ENCODE measurements at regions not wholly inside any gene's neighbourhood (a gene's known extent, or its start where the extent isn't known, plus 50 kb on each side); places are given as distances from the start of the nearest gene placed in this dataset.

DNA sequence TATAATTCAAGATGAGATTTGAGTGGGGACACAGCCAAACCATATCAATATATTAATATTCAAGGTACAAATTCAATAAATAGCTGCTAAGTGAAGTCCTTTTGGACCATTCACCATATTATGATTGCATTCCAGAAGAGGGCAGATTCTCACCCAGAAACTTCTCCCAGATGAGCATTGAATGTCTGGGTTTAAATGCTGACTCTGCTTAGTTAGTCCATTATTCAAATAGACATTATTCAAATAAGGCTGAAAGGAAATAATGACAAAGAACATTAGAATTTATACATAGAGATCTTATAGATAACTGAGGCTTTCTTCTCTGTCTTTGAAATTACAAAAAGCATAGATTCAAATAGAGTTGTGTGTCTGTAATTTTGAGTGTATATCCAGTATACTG, 579.4 kb upstream of the SLC8A1 start:
- H3K36me3 ChIP-seq (ENCODE audit: control insufficient read depth in 4 of 4, insufficient read depth in 3 of 4, low read depth in 1 of 4, low read length in 3 of 4): no peaks in the 10 kb centered on the region
- TF ChIP-seq FOXA1 (IDR thresholded peaks at IDR 0.05) (no peak), TAF1 (conservative IDR thresholded peaks at IDR 0.05) (no peak)
- no peak for DNase-seq (ENCODE audit: low spot score)

DNA sequence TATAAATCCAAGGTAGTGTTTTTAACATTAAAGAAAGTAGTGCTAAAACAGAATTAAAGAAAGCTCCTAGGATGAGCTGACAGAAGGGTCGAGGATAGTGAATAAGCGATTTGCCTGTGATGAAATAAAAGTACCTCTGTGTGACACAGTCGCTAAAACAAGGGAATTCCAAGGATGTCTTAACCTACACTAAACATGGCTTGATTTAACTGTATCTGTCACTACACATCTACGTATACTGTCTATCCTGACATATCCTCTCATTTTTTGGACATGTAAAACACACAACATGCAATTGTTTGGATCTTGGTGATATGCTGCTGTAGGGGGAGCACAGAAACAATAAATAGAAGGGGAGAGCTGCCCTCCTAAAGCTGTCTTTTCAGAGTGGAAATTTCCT, 580.8 kb upstream of the SLC8A1 start:
- TF ChIP-seq, protein P1, sequence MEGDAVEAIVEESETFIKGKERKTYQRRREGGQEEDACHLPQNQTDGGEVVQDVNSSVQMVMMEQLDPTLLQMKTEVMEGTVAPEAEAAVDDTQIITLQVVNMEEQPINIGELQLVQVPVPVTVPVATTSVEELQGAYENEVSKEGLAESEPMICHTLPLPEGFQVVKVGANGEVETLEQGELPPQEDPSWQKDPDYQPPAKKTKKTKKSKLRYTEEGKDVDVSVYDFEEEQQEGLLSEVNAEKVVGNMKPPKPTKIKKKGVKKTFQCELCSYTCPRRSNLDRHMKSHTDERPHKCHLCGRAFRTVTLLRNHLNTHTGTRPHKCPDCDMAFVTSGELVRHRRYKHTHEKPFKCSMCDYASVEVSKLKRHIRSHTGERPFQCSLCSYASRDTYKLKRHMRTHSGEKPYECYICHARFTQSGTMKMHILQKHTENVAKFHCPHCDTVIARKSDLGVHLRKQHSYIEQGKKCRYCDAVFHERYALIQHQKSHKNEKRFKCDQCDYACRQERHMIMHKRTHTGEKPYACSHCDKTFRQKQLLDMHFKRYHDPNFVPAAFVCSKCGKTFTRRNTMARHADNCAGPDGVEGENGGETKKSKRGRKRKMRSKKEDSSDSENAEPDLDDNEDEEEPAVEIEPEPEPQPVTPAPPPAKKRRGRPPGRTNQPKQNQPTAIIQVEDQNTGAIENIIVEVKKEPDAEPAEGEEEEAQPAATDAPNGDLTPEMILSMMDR (IDR thresholded peaks at IDR 0.05; ENCODE audit: low read depth, low read length, missing input control): no peak
- TF ChIP-seq, protein P2, sequence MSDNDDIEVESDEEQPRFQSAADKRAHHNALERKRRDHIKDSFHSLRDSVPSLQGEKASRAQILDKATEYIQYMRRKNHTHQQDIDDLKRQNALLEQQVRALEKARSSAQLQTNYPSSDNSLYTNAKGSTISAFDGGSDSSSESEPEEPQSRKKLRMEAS (IDR thresholded peaks at IDR 0.05): no peak
- TF ChIP-seq, protein P3, sequence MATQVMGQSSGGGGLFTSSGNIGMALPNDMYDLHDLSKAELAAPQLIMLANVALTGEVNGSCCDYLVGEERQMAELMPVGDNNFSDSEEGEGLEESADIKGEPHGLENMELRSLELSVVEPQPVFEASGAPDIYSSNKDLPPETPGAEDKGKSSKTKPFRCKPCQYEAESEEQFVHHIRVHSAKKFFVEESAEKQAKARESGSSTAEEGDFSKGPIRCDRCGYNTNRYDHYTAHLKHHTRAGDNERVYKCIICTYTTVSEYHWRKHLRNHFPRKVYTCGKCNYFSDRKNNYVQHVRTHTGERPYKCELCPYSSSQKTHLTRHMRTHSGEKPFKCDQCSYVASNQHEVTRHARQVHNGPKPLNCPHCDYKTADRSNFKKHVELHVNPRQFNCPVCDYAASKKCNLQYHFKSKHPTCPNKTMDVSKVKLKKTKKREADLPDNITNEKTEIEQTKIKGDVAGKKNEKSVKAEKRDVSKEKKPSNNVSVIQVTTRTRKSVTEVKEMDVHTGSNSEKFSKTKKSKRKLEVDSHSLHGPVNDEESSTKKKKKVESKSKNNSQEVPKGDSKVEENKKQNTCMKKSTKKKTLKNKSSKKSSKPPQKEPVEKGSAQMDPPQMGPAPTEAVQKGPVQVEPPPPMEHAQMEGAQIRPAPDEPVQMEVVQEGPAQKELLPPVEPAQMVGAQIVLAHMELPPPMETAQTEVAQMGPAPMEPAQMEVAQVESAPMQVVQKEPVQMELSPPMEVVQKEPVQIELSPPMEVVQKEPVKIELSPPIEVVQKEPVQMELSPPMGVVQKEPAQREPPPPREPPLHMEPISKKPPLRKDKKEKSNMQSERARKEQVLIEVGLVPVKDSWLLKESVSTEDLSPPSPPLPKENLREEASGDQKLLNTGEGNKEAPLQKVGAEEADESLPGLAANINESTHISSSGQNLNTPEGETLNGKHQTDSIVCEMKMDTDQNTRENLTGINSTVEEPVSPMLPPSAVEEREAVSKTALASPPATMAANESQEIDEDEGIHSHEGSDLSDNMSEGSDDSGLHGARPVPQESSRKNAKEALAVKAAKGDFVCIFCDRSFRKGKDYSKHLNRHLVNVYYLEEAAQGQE (IDR thresholded peaks at IDR 0.05): no peak
- TF ChIP-seq HNF4G (IDR thresholded peaks at IDR 0.05): no peak
- TF ChIP-seq, protein P4, sequence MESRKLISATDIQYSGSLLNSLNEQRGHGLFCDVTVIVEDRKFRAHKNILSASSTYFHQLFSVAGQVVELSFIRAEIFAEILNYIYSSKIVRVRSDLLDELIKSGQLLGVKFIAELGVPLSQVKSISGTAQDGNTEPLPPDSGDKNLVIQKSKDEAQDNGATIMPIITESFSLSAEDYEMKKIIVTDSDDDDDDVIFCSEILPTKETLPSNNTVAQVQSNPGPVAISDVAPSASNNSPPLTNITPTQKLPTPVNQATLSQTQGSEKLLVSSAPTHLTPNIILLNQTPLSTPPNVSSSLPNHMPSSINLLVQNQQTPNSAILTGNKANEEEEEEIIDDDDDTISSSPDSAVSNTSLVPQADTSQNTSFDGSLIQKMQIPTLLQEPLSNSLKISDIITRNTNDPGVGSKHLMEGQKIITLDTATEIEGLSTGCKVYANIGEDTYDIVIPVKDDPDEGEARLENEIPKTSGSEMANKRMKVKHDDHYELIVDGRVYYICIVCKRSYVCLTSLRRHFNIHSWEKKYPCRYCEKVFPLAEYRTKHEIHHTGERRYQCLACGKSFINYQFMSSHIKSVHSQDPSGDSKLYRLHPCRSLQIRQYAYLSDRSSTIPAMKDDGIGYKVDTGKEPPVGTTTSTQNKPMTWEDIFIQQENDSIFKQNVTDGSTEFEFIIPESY (IDR thresholded peaks at IDR 0.05): no peak
- H3K27me3 ChIP-seq (ENCODE audit: control insufficient read depth in 4 of 4, insufficient read depth in 4 of 4, low read length in 3 of 4): no peaks in the 10 kb centered on the region
- no peaks in the 10 kb centered on the region for H3K4me1 ChIP-seq (ENCODE audit: control insufficient read depth in 4 of 4, insufficient read depth in 4 of 4, low read length in 3 of 4)
- no peaks in the 10 kb centered on the region for H3K9me3 ChIP-seq (ENCODE audit: control insufficient read depth in 4 of 4, low read length in 3 of 4)
- 76% methylated on average over 4 of the region's 4 CpGs for WGBS
- H3K36me3 ChIP-seq (ENCODE audit: control insufficient read depth in 4 of 4, insufficient read depth in 3 of 4, low read depth in 1 of 4, low read length in 3 of 4): no peaks in the 10 kb centered on the region
- no peak overlapping the region for H3K9ac ChIP-seq (ENCODE audit: low read depth in 1 of 2, low read length in 2 of 2)
- no peak for DNase-seq (ENCODE audit: low spot score)
- no peak overlapping the region for H3K27ac ChIP-seq (ENCODE audit: low read depth in 1 of 2, low read length in 2 of 2)
- H3K4me3 ChIP-seq (ENCODE audit: low read depth in 1 of 3, low read length in 3 of 3): no peak overlapping the region

More for the DNA sequence above, 579.4 kb upstream of the SLC8A1 start:
- Histone ChIP-seq H3K4me1 (ENCODE audit: control insufficient read depth in 4 of 4, insufficient read depth in 4 of 4, low read length in 3 of 4) (no peaks in the 10 kb centered on the region), H3K4me3 (ENCODE audit: low read depth in 1 of 3, low read length in 3 of 3) (no peak overlapping the region), H3K27me3 (ENCODE audit: control insufficient read depth in 4 of 4, insufficient read depth in 4 of 4, low read length in 3 of 4) (no peaks in the 10 kb centered on the region), H3K27ac (ENCODE audit: low read depth in 1 of 2, low read length in 2 of 2) (no peak overlapping the region), H3K9me3 (ENCODE audit: control insufficient read depth in 4 of 4, low read length in 3 of 4) (no peaks in the 10 kb centered on the region), H3K9ac (ENCODE audit: low read depth in 1 of 2, low read length in 2 of 2) (no peak overlapping the region)

DNA sequence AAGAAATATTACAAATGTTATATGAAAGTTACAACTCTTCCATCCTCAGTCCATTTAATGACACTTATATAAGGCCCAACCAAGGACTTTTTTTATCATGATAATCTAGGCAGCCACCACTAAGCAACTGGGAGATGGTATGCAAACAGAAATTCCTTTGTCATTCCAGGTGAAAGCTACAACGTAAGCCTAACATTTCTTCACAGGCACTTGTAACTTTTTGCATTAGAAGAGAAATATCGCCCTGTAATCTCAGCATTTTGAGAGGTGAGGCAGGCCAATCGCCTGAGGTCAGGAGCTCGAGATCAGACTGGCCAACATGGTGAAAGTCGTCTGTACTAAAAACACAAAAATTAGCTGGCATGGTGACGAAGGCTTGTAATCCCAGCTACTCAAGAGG, 581.2 kb upstream of the SLC8A1 start:
- Histone ChIP-seq H3K9me3 (ENCODE audit: control insufficient read depth in 4 of 4, low read length in 3 of 4) (no peaks in the 10 kb centered on the region), H3K27ac (ENCODE audit: low read depth in 1 of 2, low read length in 2 of 2) (no peak overlapping the region), H3K4me3 (ENCODE audit: low read depth in 1 of 3, low read length in 3 of 3) (no peak overlapping the region), H3K36me3 (ENCODE audit: control insufficient read depth in 4 of 4, insufficient read depth in 3 of 4, low read depth in 1 of 4, low read length in 3 of 4) (no peaks in the 10 kb centered on the region), H3K9ac (ENCODE audit: low read depth in 1 of 2, low read length in 2 of 2) (no peak overlapping the region), H3K4me1 (ENCODE audit: control insufficient read depth in 4 of 4, insufficient read depth in 4 of 4, low read length in 3 of 4) (no peaks in the 10 kb centered on the region), H3K27me3 (ENCODE audit: control insufficient read depth in 4 of 4, insufficient read depth in 4 of 4, low read length in 3 of 4) (no peaks in the 10 kb centered on the region)
- no peak for DNase-seq (ENCODE audit: low spot score)
- 73% methylated on average over 6 of the region's 6 CpGs for WGBS
- no peak for TF ChIP-seq FOXA1 (IDR thresholded peaks at IDR 0.05)
- TF ChIP-seq YY1 (IDR thresholded peaks at IDR 0.05): no peak
- TF ChIP-seq GABPA (IDR thresholded peaks at IDR 0.05 in 1 of 2, conservative IDR thresholded peaks at IDR 0.05 in 1 of 2): no peak
- TF ChIP-seq NR2F2 (IDR thresholded peaks at IDR 0.05): no peak
- TF ChIP-seq JUND (IDR thresholded peaks at IDR 0.05): no peak
- TF ChIP-seq TAF1 (conservative IDR thresholded peaks at IDR 0.05): no peak
- TF ChIP-seq, protein P2 (IDR thresholded peaks at IDR 0.05): no peak
- no peak for TF ChIP-seq HNF4G (IDR thresholded peaks at IDR 0.05)
- no peak for TF ChIP-seq HNF4A (conservative IDR thresholded peaks at IDR 0.05)
- TF ChIP-seq, protein P4 (IDR thresholded peaks at IDR 0.05): no peak
- no peak for TF ChIP-seq SP1 (IDR thresholded peaks at IDR 0.05)
- TF ChIP-seq FOXA2 (IDR thresholded peaks at IDR 0.05): no peak
- TF ChIP-seq EGR1 (IDR thresholded peaks at IDR 0.05; ENCODE audit: low read depth in 2 of 2): no peak
- TF ChIP-seq, protein P5, sequence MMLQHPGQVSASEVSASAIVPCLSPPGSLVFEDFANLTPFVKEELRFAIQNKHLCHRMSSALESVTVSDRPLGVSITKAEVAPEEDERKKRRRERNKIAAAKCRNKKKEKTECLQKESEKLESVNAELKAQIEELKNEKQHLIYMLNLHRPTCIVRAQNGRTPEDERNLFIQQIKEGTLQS (IDR thresholded peaks at IDR 0.05): no peak
